Midbrain (tissue), 1 donor: ENCODE measurements at regions not wholly inside any gene's neighbourhood (a gene's known extent, or its start where the extent isn't known, plus 50 kb on each side); places are given as distances from the start of the nearest gene placed in this dataset.
"Not testable (repeated sequence)": the region's sequence is repeated elsewhere in the genome, so short reads cannot be mapped to it uniquely, and the experiment has no call there.

Source experiments
- DNase-seq: peaks from one replicate; lab custom pipeline; 2025; lab: John Stamatoyannopoulos, UW

DNA sequence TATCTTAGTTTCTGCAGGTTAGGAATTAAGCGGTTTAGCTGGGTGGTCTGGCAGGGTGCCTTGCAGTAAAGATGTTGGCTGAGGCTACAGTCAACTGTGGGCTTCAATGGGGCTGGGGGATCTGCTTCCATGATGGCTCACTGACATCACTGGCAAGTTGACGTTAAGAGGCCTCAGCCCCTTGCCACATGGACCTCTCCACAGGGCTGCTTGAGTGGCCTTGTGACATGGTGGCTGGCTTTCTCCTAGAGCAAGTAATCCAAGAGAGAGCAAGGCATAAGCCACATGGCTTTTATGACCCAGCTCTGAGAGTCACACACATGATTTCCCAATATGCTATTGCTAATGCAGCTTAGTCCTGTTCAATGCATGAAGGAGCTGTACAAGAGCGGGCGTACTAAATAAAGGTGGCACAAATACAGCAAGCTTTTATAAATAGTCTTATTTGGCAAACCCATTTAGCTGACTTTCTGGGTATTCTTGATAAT lies 109.1 kb downstream of the SEPTIN7 start:
- no peak for DNase-seq

GRCh38 chr7:35910621-35911020 lies 109.8 kb downstream of the SEPTIN7 start:
- DNase-seq, result not testable (repeated sequence)

DNA sequence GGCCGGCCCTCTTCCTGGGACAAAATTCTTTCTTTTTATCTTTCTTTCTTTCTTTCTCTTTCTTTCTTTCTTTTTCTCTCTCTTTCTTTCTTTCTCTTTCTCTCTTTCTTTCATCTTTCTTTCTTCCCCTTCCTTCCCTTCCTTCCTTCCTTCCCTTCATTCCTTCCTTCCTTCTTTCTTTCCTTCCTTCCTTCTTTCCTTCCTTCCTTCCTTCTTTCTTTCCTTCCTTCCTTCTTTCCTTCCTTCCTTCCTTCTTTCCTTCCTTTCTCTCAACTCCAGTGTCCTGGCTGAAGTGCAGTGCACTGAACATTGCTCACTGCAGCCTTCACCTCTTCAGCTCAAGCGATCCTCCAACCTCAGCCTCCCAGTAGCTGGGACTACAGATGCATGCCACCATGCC lies 112.5 kb downstream of the SEPTIN7 start:
- DNase-seq, result not testable (repeated sequence)

DNA sequence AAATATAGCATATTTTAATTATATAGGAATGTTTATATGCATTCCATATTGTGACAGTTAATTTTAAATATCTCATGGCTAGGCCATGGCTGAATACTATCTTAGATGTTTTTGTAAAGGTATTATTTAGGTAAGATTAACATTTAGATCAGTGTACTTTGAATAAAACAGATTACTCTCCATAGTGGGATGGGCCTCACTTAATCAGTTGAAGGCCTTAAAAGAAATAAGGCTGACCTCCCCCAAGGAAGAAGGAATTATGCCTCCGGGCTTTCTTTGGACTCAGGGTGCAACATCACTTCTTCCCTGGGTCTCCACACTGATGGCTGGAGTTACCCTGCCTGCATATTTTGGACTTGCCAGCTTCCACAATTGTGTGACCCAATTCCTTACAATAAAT lies 113.4 kb downstream of the SEPTIN7 start:
- DNase-seq, result not testable (repeated sequence)

DNA sequence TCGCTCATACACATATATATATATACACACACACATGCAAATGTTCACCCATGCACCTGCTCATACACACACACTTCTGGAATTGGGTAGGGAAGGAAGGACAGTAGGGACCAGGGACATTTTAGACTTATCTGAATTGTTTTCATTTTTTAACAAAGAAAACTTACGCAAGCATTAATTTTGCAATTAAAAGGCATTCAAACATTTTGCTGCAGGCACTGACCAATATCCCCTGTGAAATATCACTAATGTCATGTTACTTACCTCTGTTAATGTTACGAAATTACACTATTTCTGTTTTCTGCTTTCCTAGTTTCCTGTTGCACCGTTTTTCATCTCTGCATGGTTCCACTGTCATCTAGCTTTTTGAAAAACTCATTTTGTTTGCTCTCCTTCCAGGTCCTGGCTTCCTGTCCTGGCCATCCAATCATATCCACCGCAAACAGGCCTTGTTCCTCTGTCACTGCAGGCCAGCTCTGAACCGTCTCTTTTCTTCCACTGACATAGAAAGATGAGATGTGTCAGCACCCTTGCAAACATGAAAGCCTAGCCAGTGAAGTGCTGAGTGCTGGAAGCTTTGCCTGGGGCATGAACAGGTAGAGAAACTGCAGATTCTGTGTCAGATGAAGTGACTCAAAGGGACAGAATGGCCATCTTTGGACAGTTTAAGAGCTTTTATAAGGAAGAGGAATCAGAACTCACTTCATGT lies 114.5 kb downstream of the SEPTIN7 start:
- not testable (repeated sequence) for DNase-seq

- DNase-seq, result not testable (repeated sequence)
Observed at GRCh38 chr7:35918217-35918616, 117.4 kb downstream of the SEPTIN7 start.

DNA sequence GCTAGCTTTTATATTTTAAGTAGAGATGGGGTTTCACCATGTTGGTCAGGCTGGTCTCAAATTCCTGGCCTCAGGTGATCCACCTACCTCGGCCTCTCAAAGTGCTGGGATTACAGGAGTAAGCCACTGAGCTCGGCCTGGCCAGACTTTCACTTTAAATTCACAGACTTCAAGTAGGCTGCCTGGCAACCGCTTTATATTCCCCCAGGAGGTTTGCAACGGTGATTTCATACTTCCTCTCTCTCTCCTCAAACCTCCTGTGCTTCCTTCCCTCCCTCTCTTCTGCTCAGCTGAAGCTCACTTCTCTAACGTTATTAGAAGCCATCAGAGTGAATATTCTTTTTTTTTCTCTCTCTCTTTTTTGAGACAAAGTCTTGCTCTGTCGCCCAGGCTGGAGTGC lies 118.8 kb downstream of the SEPTIN7 start:
- not testable (repeated sequence) for DNase-seq

GRCh38 chr7:35921338-35921737 lies 120.5 kb downstream of the SEPTIN7 start:
- DNase-seq, result not testable (repeated sequence)

DNA sequence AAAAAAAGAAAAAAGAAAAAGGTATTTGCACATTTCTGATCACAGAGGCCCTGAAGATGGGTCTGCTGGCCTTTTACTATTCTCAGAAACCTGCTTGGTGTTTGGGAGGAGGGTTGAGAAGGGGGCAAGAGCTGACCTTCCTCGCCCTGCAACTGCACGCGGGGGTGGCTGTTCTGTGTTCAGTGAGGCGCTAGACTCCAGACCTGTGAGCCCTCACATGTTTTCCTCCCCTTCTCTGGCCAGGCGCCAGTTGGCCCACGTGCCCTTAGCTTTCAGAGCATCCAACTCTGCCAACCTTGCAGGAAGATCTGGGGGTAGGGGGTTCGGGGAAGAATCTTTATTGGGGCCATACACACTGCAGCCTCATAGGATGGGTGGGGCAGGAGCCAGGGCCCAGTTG lies 123.8 kb downstream of the SEPTIN7 start:
- not testable (repeated sequence) for DNase-seq

GRCh38 chr7:35926966-35927365 lies 126.1 kb downstream of the SEPTIN7 start:
- DNase-seq, result not testable (repeated sequence)

DNA sequence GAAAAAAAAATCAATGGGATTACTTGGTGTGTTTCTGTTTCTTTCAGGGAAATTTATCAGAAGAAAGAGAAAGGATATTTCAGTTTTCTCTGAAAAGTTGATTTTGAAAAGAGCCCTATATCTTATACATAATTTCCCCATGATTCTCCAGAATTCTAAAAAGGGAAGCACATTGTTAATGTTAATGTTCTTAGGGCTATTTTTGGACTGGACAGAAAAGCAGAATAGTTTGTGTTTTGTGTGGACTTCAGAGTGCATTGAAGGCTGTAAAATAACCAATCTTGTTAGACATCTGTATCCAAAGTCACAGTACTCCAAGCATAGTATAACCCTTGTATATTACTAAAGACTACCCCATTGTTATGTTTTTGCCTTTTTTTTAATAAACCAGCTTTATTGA lies 130.3 kb downstream of the SEPTIN7 start:
- DNase-seq, result not testable (repeated sequence)

DNA sequence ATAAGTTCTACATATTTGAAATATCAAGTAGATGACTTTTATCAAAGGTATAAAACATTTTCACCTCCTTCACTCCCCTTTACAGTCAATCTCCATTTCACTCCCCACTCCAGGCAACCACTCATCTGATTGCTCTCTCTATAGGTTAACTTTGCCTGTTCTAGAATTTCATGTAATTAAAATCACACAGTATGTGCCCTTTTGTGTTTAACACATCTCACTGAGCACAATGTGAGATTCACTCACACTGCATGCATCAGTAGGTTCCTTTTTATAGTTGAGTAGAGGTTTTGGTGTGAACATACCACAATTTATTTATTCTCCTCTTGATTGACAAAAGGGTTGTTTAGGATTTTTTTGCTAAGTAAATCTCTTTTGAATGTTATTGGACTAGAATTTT lies 130.7 kb downstream of the SEPTIN7 start:
- not testable (repeated sequence) for DNase-seq

GRCh38 chr7:35940695-35941094 lies 139.8 kb downstream of the SEPTIN7 start:
- not testable (repeated sequence) for DNase-seq

GRCh38 chr7:35945621-35946020 lies 144.8 kb downstream of the SEPTIN7 start:
- not testable (repeated sequence) for DNase-seq

DNA sequence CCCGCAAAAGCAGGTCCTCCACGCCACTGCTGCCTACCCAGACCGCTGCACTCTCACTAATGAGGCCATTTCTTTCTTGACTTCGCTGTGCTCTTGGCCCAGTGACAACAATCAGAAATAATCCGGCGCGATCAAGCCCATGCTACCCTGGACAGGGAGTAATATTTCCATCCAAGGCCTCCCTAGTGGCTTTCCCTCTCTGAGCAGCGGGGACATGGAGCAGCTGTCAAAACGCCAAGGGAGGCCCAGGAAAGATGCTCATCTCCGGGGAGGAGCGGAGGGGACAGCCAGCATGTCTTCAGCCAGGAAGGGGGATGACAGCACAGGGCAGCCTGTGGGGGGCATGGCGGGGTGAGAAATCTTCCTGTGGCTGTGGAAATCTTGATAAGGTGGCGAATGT lies 154.9 kb downstream of the SEPTIN7 start:
- DNase-seq, result not testable (repeated sequence)

GRCh38 chr7:35956988-35957387 lies 156.1 kb downstream of the SEPTIN7 start:
- DNase-seq, result not testable (repeated sequence)

DNA sequence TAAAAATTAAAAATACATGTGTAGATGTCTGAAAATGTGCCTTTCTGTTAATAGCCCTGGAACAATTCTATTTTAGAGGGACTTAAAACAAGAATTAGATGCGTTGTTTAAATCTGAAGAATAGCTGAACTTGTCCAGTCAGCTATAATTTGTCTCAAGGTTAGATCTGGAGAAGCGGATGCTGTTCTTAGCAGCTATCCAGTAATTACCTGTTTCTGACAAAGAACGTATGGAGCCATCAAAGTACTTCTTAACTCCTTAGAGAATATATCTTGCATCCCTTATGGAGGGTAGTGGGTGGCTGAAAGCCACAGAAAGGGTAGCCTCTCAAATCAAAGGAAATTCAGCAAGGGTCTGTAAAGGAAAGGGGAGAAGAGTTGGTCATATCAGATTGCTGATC lies 160.4 kb downstream of the SEPTIN7 start:
- not testable (repeated sequence) for DNase-seq

DNA sequence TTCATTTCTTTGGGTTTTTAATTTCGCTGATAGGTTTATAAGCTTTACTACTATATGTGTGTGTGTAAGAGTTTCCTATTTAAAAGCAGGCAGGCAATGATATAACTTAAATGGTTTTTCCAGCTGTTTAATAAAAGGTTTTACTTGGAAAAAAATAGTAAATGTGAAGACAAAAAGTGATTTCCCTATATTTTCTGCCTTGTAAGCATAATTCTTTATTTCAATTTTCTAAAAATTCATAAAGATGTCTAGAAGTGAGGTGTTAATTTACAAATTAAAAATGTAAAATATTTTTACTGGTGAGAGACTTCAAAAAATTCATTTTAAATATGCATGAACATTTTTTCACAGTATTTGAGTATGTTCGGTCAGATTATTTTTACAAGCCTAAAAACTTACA lies 161.8 kb downstream of the SEPTIN7 start:
- not testable (repeated sequence) for DNase-seq

DNA sequence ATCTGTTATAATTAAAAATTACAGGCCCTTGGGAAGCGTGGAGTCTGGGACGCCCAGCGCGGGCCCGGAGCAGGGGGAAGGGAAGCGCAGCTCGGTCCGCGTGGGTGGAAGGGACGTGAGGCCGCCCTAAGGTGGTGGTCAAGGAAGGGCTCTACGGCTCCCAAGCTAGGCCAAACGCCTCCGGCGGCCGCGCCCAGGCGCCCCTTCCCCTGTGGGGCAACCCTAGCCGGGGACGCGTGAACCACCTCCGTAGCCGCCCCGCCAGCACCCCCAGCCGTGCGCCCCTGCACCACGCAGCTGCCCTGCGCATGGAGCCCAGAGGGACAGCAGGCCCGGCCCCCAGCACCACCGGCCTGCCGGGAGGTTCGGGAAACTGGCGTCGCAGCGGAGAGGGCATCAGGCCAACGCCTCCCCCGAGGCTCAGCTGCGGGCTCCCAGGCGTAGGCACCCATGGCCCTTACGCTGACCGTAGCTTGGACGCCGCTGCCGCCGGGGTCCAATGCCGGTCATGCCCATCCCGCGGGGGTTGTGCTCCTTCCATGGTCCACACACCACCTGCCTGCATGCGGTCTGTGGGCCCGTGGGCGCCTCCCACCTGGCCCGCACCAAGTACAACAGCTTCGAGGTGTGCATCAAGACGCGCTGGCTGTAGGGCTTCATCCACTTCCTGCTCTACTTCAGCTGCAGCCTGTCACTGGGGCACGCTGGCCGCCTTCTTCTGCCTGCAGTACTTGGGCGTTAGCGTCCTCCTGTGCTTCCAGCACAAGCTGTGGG lies 166.7 kb downstream of the SEPTIN7 start:
- no peak for DNase-seq

- DNase-seq, result no peak
Observed at GRCh38 chr7:35968140-35968940, 167.5 kb downstream of the SEPTIN7 start.

DNA sequence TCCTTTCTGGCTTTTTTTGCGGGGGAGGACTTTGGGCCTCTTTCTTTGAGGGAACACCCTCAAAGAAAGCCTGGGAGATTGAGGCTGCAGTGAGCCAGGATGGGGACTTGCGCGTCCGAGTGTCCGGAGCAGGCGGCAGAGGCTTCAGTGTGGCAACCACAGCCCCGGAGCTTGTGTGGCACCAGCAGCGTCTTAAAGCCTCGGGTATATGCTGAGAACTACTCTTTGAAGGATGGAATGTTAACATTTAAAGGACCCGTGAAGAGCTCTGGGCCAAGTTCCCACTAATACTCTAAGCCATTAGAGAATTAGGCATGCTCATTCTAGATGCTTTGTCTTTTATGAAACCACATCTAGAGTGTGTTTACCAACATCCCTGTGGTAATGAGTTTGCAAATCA lies 168.2 kb downstream of the SEPTIN7 start:
- DNase-seq, result no peak

DNA sequence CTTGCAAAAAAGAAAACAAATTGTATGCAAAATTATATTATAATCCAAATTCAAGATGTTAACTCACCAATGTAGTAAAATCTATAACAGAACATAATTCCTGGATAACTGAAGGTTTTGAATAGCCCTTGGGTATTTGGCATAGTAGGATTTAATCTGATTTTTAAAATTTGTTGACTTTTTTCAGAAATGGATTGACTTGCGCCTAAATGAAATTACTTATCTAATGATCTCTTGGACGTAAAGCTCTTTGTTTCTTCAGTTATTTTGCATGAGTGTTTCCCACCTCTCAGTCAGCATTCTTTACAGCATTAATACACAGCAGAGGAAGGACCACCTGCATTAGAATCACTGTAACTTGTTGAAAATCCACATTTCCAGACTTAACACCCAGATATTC lies 169.6 kb downstream of the SEPTIN7 start:
- no peak for DNase-seq
